PC-3 (cell line): ENCODE measurements at regions not wholly inside any gene's neighbourhood (a gene's known extent, or its start where the extent isn't known, plus 50 kb on each side); places are given as distances from the start of the nearest gene placed in this dataset.

ENCODE experiments used
- ATAC-seq: fragments of 200-7000 bp; cut with Tn5 transposase; 2 replicates; pipeline ENCODE4 v1.9.1; 2020; ENCODE audit warnings: mild to moderate bottlenecking, moderate library complexity
- BruUV-seq: library from RNA; stranded (reverse); fragments of 400-500 nt; replicated peaks from 2 replicates; lab custom pipeline; 2021; lab: Mats Ljungman, UMichigan
- CTCF ChIA-PET: fragments of 300-600 bp; sonication (Branson Sonifier 250); formaldehyde crosslinking; loops from one replicate; lab custom pipeline; 2022; ENCODE audit warnings: antibody characterized with exemption; lab: Charles Lee
- POLR2A ChIA-PET: fragments of 300-600 bp; sonication (Branson Sonifier 250); formaldehyde crosslinking; loops from one replicate; lab custom pipeline; 2022; ENCODE audit warnings: antibody characterized with exemption; ENCODE audit not compliant: unreplicated experiment; lab: Charles Lee
- DNase-seq: peaks from one replicate; pipeline ENCODE4 v3.0.0-alpha.2; 2015
- H2AFZ ChIP-seq: fragments of 300-600 bp; sonication (generic); 2 replicates; pipeline ENCODE4 v1.6.0; 2016; ENCODE audit warnings: antibody characterized with exemption, low read length
- H3F3A ChIP-seq: fragments of 300-600 bp; sonication (generic); one replicate; pipeline ENCODE4 v1.6.0; 2017; ENCODE audit warnings: antibody characterized with exemption, low read length, control low read depth, mild to moderate bottlenecking; ENCODE audit not compliant: unreplicated experiment
- H3K27ac ChIP-seq: fragments of 300-600 bp; sonication (generic); 2 replicates; pipeline ENCODE4 v1.5.1; 2016; ENCODE audit warnings: mild to moderate bottlenecking, low read length
- H3K27me3 ChIP-seq: fragments of 300-600 bp; sonication (generic); 2 replicates; pipeline ENCODE4 v1.6.1; 2016; ENCODE audit warnings: low read length, mixed read lengths
- H3K36me3 ChIP-seq: fragments of 300-600 bp; sonication (generic); 2 replicates; pipeline ENCODE4 v1.6.1; 2016; ENCODE audit warnings: low read depth, mixed run types, low read length, mixed read lengths
- H3K4me1 ChIP-seq: fragments of 300-600 bp; sonication (generic); 2 replicates; pipeline ENCODE4 v1.5.1; 2016; ENCODE audit warnings: low read length; ENCODE audit not compliant: insufficient read depth
- H3K4me2 ChIP-seq: fragments of 300-600 bp; sonication (generic); 2 replicates; pipeline ENCODE4 v1.6.0; 2016; ENCODE audit warnings: low read length
- H3K4me3 ChIP-seq: fragments of 300-600 bp; sonication (generic); 2 replicates; pipeline ENCODE4 v1.5.1; 2016; ENCODE audit warnings: mild to moderate bottlenecking, low read length, mixed read lengths
- H3K79me2 ChIP-seq: fragments of 300-600 bp; sonication (generic); 2 replicates; pipeline ENCODE4 v1.6.1; 2017; ENCODE audit warnings: low read length, mixed read lengths
- H3K9ac ChIP-seq: fragments of 300-600 bp; sonication (generic); 2 replicates; pipeline ENCODE4 v1.6.0; 2016; ENCODE audit warnings: mild to moderate bottlenecking, low read length
- H3K9me2 ChIP-seq: fragments of 300-600 bp; sonication (generic); replicated peaks from 2 replicates; pipeline ENCODE4 v1.6.1; 2016; ENCODE audit warnings: mixed run types, low read length, mixed read lengths
- H3K9me3 ChIP-seq: fragments of 300-600 bp; sonication (generic); 2 replicates; pipeline ENCODE4 v1.6.1; 2016; ENCODE audit warnings: low read length, mixed read lengths
- H4K20me1 ChIP-seq: fragments of 300-600 bp; sonication (generic); 2 replicates; pipeline ENCODE4 v1.6.1; 2016; ENCODE audit warnings: low read length, mixed read lengths
- CTCF ChIP-seq: fragments of 300-600 bp; sonication (generic); conservative IDR thresholded peaks from 2 replicates; pipeline ENCODE4 v1.5.1; 2017; ENCODE audit warnings: antibody characterized with exemption, low read depth, mild to moderate bottlenecking, low read length
- EZH2 ChIP-seq: fragments of 300-600 bp; sonication (generic); IDR thresholded peaks from one replicate; pipeline ENCODE4 v1.6.1; 2017; ENCODE audit warnings: antibody characterized with exemption, mild to moderate bottlenecking, low read length; ENCODE audit not compliant: unreplicated experiment
- EZH2phosphoT487 ChIP-seq: fragments of 300-600 bp; sonication (generic); IDR thresholded peaks from 2 replicates; pipeline ENCODE4 v1.6.1; 2018; ENCODE audit warnings: mild to moderate bottlenecking, antibody characterized with exemption, low read length, borderline replicate concordance
- intact Hi-C: fragments of 100-400 bp; cut with micrococcal nuclease; formaldehyde crosslinking; loops from 2 replicates; pipeline ENCODE4 v1.9.0; 2023

- H3F3A ChIP-seq, result no peaks in the 10 kb centered on the region
- ATAC-seq, result no peak
- H3K79me2 ChIP-seq, result no peaks in the 10 kb centered on the region
- H2AFZ ChIP-seq, result no peak overlapping the region
- H3K9ac ChIP-seq, result no peak overlapping the region
- H4K20me1 ChIP-seq, result no peaks in the 10 kb centered on the region
- POLR2A ChIA-PET, result no interaction called here
- no peaks in the 10 kb centered on the region for H3K9me2 ChIP-seq
- no peak for TF ChIP-seq CTCF
- no peak for TF ChIP-seq EZH2
- peaks cover 23% of the 10 kb centered on the region; the same call in 1 of the 2 replicates for H3K27me3 ChIP-seq
- no peaks in the 10 kb centered on the region for H3K4me1 ChIP-seq
- no peaks in the 10 kb centered on the region for H3K36me3 ChIP-seq
- H3K27ac ChIP-seq, result no peak overlapping the region
- no peak for DNase-seq
- intact Hi-C loops, result no loop called here
- BruUV-seq, result no TSS peak
- CTCF ChIA-PET, result no interaction called here
- no peak overlapping the region for H3K4me3 ChIP-seq
- H3K4me2 ChIP-seq, result no peak overlapping the region
- no peaks in the 10 kb centered on the region for H3K9me3 ChIP-seq
Measured at GRCh38 chr11:93032580-93032979, 63.1 kb downstream of the MTNR1B start.

GRCh38 chr11:93033093-93033492, 63.6 kb downstream of the MTNR1B start:
- no peak for DNase-seq
- ChIA-PET CTCF (no interaction called here), POLR2A (no interaction called here)
- ATAC-seq, result no peak
- Histone ChIP-seq H3K4me3 (no peak overlapping the region), H3K9me3 (no peaks in the 10 kb centered on the region), H3F3A (no peaks in the 10 kb centered on the region), H3K9ac (no peak overlapping the region), H3K4me2 (no peak overlapping the region), H3K79me2 (no peaks in the 10 kb centered on the region), H3K4me1 (no peaks in the 10 kb centered on the region), H3K36me3 (no peaks in the 10 kb centered on the region), H4K20me1 (no peaks in the 10 kb centered on the region), H3K27me3 (peaks cover 23% of the 10 kb centered on the region; the same call in 1 of the 2 replicates), H3K27ac (no peak overlapping the region), H2AFZ (no peak overlapping the region), H3K9me2 (no peaks in the 10 kb centered on the region)
- TF ChIP-seq CTCF, result no peak
- BruUV-seq, result no TSS peak
- intact Hi-C loops, result no loop called here

GRCh38 chr11:93034031-93034722, 64.7 kb downstream of the MTNR1B start:
- no peak for DNase-seq
- Histone ChIP-seq H3K27me3 (peaks cover 14% of the 10 kb centered on the region; the same call in 1 of the 2 replicates), H3K79me2 (no peaks in the 10 kb centered on the region), H3K4me3 (no peak overlapping the region), H3K4me2 (no peak overlapping the region), H3K36me3 (no peaks in the 10 kb centered on the region), H3K9me3 (no peaks in the 10 kb centered on the region), H3F3A (no peaks in the 10 kb centered on the region), H3K27ac (no peak overlapping the region), H3K9ac (no peak overlapping the region), H4K20me1 (no peaks in the 10 kb centered on the region), H3K4me1 (no peaks in the 10 kb centered on the region), H3K9me2 (no peaks in the 10 kb centered on the region), H2AFZ (no peak overlapping the region)
- CTCF ChIA-PET, result no interaction called here
- POLR2A ChIA-PET, result no interaction called here
- TF ChIP-seq EZH2phosphoT487, result no peak
- no peak for TF ChIP-seq CTCF
- no peak for TF ChIP-seq EZH2
- intact Hi-C loops, result no loop called here
- no TSS peak for BruUV-seq
- ATAC-seq, result no peak
